PC-9 (cell line): ENCODE measurements at regions not wholly inside any gene's neighbourhood (a gene's known extent, or its start where the extent isn't known, plus 50 kb on each side); places are given as distances from the start of the nearest gene placed in this dataset.

Experiments
- BruUV-seq: library from RNA; stranded (reverse); fragments of 400-500 nt; replicated peaks from 2 replicates; lab custom pipeline; 2021; lab: Mats Ljungman, UMichigan
- CTCF ChIA-PET: fragments of 300-600 bp; sonication (Branson Sonifier 250); formaldehyde crosslinking; loops from one replicate; lab custom pipeline; 2022; ENCODE audit warnings: antibody characterized with exemption; lab: Charles Lee
- POLR2A ChIA-PET: fragments of 300-600 bp; sonication (Branson Sonifier 250); formaldehyde crosslinking; loops from one replicate; lab custom pipeline; 2022; ENCODE audit warnings: antibody characterized with exemption; ENCODE audit not compliant: unreplicated experiment; lab: Charles Lee
- DNase-seq, 2 experiments: peaks; one replicate each; pipeline versions ENCODE4 v3.0.0 to v3.0.0-alpha.2; 2015 to 2022; ENCODE audit warnings: mixed read lengths in 1 of 2
- H2AFZ ChIP-seq: fragments of 200-600 bp; sonication (generic); 2 replicates; pipeline ENCODE4 v1.8.1; 2017; ENCODE audit warnings: antibody characterized with exemption
- H3F3A ChIP-seq: fragments of 200-600 bp; sonication (generic); 2 replicates; pipeline ENCODE4 v1.8.1; 2017; ENCODE audit warnings: antibody characterized with exemption, mild to moderate bottlenecking, low read depth; ENCODE audit not compliant: insufficient read depth
- H3K27ac ChIP-seq: fragments of 200-600 bp; sonication (generic); 2 replicates; pipeline ENCODE4 v1.6.1; 2016; ENCODE audit warnings: mixed run types
- H3K27me3 ChIP-seq: fragments of 200-600 bp; sonication (generic); 2 replicates; pipeline ENCODE4 v1.6.1; 2016; ENCODE audit warnings: low read depth, mixed run types; ENCODE audit not compliant: insufficient read depth
- H3K36me3 ChIP-seq: fragments of 200-600 bp; sonication (generic); 2 replicates; pipeline ENCODE4 v1.6.1; 2016; ENCODE audit warnings: low read depth, mixed run types
- H3K4me1 ChIP-seq: fragments of 200-600 bp; sonication (generic); replicated peaks from 2 replicates; pipeline ENCODE4 v1.6.1; 2016; ENCODE audit warnings: mixed run types; ENCODE audit not compliant: insufficient read depth
- H3K4me2 ChIP-seq: fragments of 200-600 bp; sonication (generic); 2 replicates; pipeline ENCODE4 v1.6.1; 2017; ENCODE audit warnings: mixed run types
- H3K4me3 ChIP-seq: fragments of 200-600 bp; sonication (generic); 2 replicates; pipeline ENCODE4 v1.6.1; 2016; ENCODE audit warnings: mixed run types
- H3K79me2 ChIP-seq: fragments of 200-600 bp; sonication (generic); 2 replicates; pipeline ENCODE4 v1.6.1; 2017; ENCODE audit warnings: low read depth, mixed run types
- H3K9me2 ChIP-seq: fragments of 200-600 bp; sonication (generic); 2 replicates; pipeline ENCODE4 v1.8.1; 2017; ENCODE audit warnings: mild to moderate bottlenecking; ENCODE audit not compliant: insufficient read depth
- H3K9me3 ChIP-seq: fragments of 200-600 bp; sonication (generic); 2 replicates; pipeline ENCODE4 v1.8.1; 2016; ENCODE audit warnings: low read depth; ENCODE audit not compliant: insufficient read depth
- H4K20me1 ChIP-seq: fragments of 200-600 bp; sonication (generic); 2 replicates; pipeline ENCODE4 v1.8.1; 2017; ENCODE audit not compliant: insufficient read depth
- CTCF ChIP-seq: fragments of 200-600 bp; sonication (generic); conservative IDR thresholded peaks from 2 replicates; pipeline ENCODE4 v1.6.1; 2017; ENCODE audit warnings: mixed run types, antibody characterized with exemption, mild to moderate bottlenecking, moderate library complexity
- EZH2 ChIP-seq: fragments of 200-600 bp; sonication (generic); IDR thresholded peaks from 2 replicates; pipeline ENCODE4 v1.8.0; 2017; ENCODE audit warnings: antibody characterized with exemption, low read depth
- intact Hi-C: fragments of 100-400 bp; cut with micrococcal nuclease; formaldehyde crosslinking; loops from one replicate; pipeline ENCODE4 v1.10.0; 2022; ENCODE audit not compliant: unreplicated experiment

- intact Hi-C loops: loop anchor here (5.0 kb wide), 1 partner anchor 108 kb away; no protein-coding TSS in a partner anchor
- DNase-seq: no peak
- TF ChIP-seq EZH2: no peak
- TF ChIP-seq CTCF: no peak
- no peaks in the 10 kb centered on the region for H3K27me3 ChIP-seq
- H3K9me3 ChIP-seq: no peaks in the 10 kb centered on the region
- no peaks in the 10 kb centered on the region for H3K79me2 ChIP-seq
- POLR2A ChIA-PET: no interaction called here
- H4K20me1 ChIP-seq: no peaks in the 10 kb centered on the region
- no peak overlapping the region for H3K4me2 ChIP-seq
- no TSS peak for BruUV-seq
- H3K4me1 ChIP-seq: peaks cover 21% of the 10 kb centered on the region
- CTCF ChIA-PET: interaction anchor here (0.6 kb wide), 1 partner anchor 11 kb away, joined by 5 read pairs; no protein-coding TSS in a partner anchor
- no peaks in the 10 kb centered on the region for H3K36me3 ChIP-seq
- no peak overlapping the region for H2AFZ ChIP-seq
- H3F3A ChIP-seq: peaks cover 20% of the 10 kb centered on the region; the same call in 1 of the 2 replicates
- no peak overlapping the region for H3K4me3 ChIP-seq
- no peak overlapping the region for H3K27ac ChIP-seq
- H3K9me2 ChIP-seq: no peaks in the 10 kb centered on the region
These were observed 125.8 kb downstream of the LY86 start for GRCh38 chr6:6714118-6714897.

GRCh38 chr6:6714953-6715352, 126.4 kb downstream of the LY86 start:
- DNase-seq: no peak
- ChIA-PET CTCF (interaction anchor here (0.6 kb wide), 1 partner anchor 11 kb away, joined by 5 read pairs; no protein-coding TSS in a partner anchor), POLR2A (no interaction called here)
- intact Hi-C loops: loop anchor here (5.0 kb wide), 1 partner anchor 107 kb away; no protein-coding TSS in a partner anchor
- Histone ChIP-seq H3K27ac (no peak overlapping the region), H3K27me3 (no peaks in the 10 kb centered on the region), H4K20me1 (no peaks in the 10 kb centered on the region), H3K9me2 (no peaks in the 10 kb centered on the region), H3K4me2 (no peak overlapping the region), H3K4me1 (peaks cover 21% of the 10 kb centered on the region), H3F3A (peaks cover 20% of the 10 kb centered on the region; the same call in 1 of the 2 replicates), H3K4me3 (no peak overlapping the region), H3K36me3 (no peaks in the 10 kb centered on the region), H3K9me3 (no peaks in the 10 kb centered on the region), H2AFZ (no peak overlapping the region), H3K79me2 (no peaks in the 10 kb centered on the region)
- no TSS peak for BruUV-seq
- TF ChIP-seq CTCF (no peak), EZH2 (no peak)

- H3K9me3 ChIP-seq: no peaks in the 10 kb centered on the region
- no peak overlapping the region for H3K4me3 ChIP-seq
- H3K27ac ChIP-seq: no peak overlapping the region
- peaks cover 21% of the 10 kb centered on the region for H3K4me1 ChIP-seq
- no peaks in the 10 kb centered on the region for H3K27me3 ChIP-seq
- H3F3A ChIP-seq: peaks cover 20% of the 10 kb centered on the region; the same call in 1 of the 2 replicates
- CTCF ChIA-PET: no interaction called here
- intact Hi-C loops: no loop called here
- DNase-seq: no peak
- TF ChIP-seq EZH2 (no peak), CTCF (no peak)
- H3K79me2 ChIP-seq: no peaks in the 10 kb centered on the region
- no peaks in the 10 kb centered on the region for H3K36me3 ChIP-seq
- no TSS peak for BruUV-seq
- POLR2A ChIA-PET: no interaction called here
- H3K9me2 ChIP-seq: no peaks in the 10 kb centered on the region
- no peak overlapping the region for H2AFZ ChIP-seq
- H4K20me1 ChIP-seq: no peaks in the 10 kb centered on the region
- H3K4me2 ChIP-seq: no peak overlapping the region
These were observed 126.9 kb downstream of the LY86 start for GRCh38 chr6:6715465-6715864.
